ENCODE measurements at regions not wholly inside any gene's neighbourhood (a gene's known extent, or its start where the extent isn't known, plus 50 kb on each side); places are given as distances from the start of the nearest gene placed in this dataset.

DNA sequence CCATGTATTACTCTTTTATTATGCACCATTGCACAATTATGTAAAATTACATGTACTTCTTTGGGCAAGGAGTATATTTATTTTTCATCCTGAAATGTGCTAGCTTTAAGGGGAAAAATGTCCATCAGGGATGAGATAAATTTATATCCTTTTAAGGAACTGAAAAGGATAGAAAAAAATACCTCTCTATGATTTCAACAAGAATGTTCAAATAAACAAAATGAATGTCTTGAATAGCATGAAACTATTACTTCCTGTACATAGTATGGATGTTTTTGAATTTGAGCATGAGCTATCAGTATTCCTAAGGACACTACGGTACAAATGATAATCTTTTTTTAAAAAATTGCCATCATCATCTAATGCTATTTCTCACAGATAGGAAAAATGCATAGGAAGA lies 1611.9 kb upstream of the ZEB2 start:
- DNase-seq (ENCODE audit: low spot score) = no peak

DNA sequence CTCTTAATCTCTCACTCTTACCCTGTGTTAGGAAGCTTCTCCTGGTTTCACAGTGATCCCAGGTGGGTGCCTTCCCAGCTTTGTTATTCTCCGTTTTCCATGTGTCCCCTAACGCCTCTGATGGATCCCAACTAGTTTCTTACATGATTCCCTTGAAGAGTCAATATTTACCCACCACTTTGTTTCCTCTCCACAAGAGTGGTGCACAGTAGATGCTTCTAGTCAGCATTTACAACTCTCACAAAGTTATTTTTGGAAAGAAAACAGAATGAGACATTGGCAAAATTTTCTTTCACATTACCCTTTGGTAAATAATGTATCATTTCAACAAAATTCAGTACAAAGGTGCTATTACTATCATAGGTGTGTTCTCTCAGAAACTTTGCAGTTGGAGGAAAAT lies 1611.1 kb upstream of the ZEB2 start:
- no peak for DNase-seq (ENCODE audit: low spot score)

GRCh38 chr2:146130290-146130689 lies 1610.4 kb upstream of the ZEB2 start:
- DNase-seq (ENCODE audit: low spot score) = no peak

GRCh38 chr2:146129231-146129630 lies 1609.3 kb upstream of the ZEB2 start:
- DNase-seq (ENCODE audit: low spot score) = no peak

- no peak for DNase-seq (ENCODE audit: low spot score)
Observed at GRCh38 chr2:146128216-146128615, 1608.3 kb upstream of the ZEB2 start.

- no peak for DNase-seq (ENCODE audit: low spot score)
Observed at GRCh38 chr2:146125551-146125950, 1605.6 kb upstream of the ZEB2 start.

DNA sequence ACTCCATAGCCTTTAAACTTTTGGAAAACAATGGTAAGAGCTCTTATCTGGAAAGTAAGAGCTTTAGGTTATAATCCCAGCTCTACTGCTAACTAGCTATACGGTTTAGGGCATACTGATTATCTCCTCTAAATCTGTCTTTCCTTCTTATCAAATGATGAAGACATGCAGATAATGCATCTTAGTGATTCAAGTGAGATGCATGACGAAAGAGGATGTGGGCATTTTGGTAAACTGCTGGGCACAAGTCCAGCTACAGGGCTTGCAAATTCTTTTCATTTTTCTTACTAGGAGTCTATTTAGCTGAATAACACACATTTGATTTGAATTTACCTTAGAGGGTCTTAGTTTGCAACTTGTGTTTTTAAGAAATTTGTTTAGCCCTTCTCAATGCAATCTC lies 1604.8 kb upstream of the ZEB2 start:
- no peak for DNase-seq (ENCODE audit: low spot score)

- no peak for DNase-seq (ENCODE audit: low spot score)
Observed at GRCh38 chr2:146123714-146124113, 1603.8 kb upstream of the ZEB2 start.

- DNase-seq (ENCODE audit: low spot score) = no peak
Observed at GRCh38 chr2:146123256-146123655, 1603.3 kb upstream of the ZEB2 start.

- no peak for DNase-seq (ENCODE audit: low spot score)
Observed at GRCh38 chr2:146119586-146119985, 1599.7 kb upstream of the ZEB2 start.

GRCh38 chr2:146108993-146109392 lies 1589.1 kb upstream of the ZEB2 start:
- no peak for DNase-seq (ENCODE audit: low spot score)

GRCh38 chr2:146094185-146094584 lies 1574.3 kb upstream of the ZEB2 start:
- no peak for DNase-seq (ENCODE audit: low spot score)

DNA sequence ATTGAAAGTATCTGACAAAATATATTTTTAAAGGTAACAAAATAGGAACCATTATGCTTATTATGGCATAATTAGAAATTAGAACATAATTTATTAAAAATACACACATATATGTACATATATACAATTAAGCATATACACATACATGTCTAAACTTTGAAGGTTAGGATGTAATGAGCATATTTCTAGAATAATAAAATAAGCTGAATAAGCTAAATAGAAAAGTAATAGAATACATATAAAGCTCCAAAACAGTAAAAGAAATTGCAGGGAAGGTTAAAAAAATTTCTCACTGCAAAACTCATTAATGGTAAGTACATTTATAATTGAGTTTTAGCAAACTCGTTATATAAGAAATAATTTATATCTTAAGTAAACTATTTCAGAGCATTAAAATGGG lies 1561.5 kb upstream of the ZEB2 start:
- no peak for DNase-seq (ENCODE audit: low spot score)

DNA sequence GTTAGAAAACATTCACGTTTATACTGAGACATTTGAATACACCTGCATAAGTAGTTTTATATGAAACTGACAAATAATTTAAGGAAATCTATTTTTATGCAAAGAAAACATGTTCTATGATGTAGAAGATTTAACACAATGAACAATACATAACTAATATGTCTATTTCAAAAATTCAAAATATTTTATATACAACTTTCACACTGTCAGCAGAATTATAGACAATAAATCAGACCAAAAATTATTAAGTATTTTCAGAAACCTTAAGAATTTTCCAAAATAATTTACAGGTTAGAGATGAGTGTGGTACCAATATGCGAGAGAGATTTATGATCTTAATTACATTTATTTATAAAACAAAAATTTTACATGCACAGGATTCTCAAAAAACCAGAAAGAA lies 1561.0 kb upstream of the ZEB2 start:
- DNase-seq (ENCODE audit: low spot score) = no peak

GRCh38 chr2:146079216-146079615 lies 1559.3 kb upstream of the ZEB2 start:
- DNase-seq (ENCODE audit: low spot score) = no peak

DNA sequence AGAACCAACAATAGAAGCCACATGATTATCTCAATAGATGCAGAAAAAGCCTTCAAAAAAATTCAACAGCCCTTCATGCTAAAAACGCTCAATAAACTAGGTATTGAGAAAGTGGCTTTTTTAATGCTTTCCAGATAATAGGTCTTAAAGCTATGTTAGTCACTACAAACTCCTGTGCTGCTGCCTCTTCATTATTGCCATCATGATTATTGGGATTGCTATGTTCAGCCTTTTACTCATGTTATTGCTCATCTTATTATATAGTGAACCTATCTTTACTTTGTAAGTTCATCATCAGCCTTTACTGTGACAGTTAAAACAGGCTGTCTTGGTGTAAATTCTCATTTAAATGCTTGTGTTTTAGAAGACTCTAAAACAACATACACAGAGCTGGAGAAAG lies 1557.2 kb upstream of the ZEB2 start:
- no peak for DNase-seq (ENCODE audit: low spot score)

- DNase-seq (ENCODE audit: low spot score) = no peak
Observed at GRCh38 chr2:146068051-146068450, 1548.1 kb upstream of the ZEB2 start.

- DNase-seq (ENCODE audit: low spot score) = no peak
Observed at GRCh38 chr2:146048141-146048540, 1528.2 kb upstream of the ZEB2 start.

DNA sequence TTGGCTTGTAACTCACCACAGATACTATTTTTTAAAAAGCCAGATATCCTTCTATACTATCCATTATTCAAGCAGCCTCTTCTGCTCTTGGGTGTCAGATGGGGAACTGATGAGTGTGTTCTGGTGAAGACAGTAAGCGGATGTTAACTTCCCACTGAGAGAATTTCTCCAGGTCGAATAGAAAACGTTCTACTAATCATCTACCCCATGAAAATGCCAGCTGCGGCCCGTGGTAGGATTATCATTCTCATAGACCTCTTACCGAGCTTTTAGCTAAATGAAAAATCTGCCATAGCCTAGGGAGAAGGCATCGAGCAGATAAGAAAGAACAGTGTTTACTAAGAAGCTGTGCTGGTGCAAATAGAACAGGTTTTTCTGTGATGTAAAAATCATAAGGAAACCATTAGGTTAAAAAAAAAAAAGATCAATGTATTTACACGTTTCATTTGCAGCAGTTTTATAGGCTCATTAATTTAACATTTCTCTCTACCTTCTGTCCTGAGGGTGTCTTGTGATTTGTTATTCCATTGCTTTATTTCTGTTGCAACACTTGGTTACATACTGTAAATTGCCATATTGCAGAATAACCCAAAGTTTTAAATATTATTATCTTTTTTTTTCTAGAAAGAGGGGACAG lies 1521.5 kb upstream of the ZEB2 start:
- no peak for DNase-seq (ENCODE audit: low spot score)

GRCh38 chr2:146040051-146040450 lies 1520.1 kb upstream of the ZEB2 start:
- no peak for DNase-seq (ENCODE audit: low spot score)

- DNase-seq (ENCODE audit: low spot score) = no peak
Observed at GRCh38 chr2:146038014-146038413, 1518.1 kb upstream of the ZEB2 start.

DNA sequence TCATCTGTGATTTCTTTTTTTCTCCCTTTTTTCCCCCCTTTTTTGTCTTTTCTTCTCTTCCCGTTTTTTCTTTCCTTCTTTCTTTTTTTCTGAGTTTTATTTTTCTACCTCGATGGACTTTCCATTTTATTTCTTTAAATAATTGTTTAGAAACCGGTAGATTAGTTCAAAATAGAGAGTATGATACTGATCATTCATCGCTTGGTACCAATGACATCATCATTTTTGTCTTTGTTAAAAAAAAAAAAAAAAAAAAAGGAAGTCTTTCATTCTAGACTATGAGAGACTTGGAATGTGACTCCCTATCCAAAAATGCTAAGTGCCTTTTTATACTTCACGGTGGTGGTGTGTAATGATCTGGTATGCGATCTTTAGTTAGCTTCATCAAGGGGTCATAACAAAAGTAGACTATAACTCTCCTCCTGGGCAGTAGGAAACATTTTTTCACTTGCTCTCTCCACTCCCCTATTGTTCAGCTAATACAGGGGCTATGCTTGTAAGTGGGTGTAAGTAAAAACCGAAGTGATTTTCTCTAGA lies 1517.5 kb upstream of the ZEB2 start:
- DNase-seq (ENCODE audit: low spot score) = no peak

GRCh38 chr2:146031158-146031557 lies 1511.2 kb upstream of the ZEB2 start:
- DNase-seq (ENCODE audit: low spot score) = no peak

DNA sequence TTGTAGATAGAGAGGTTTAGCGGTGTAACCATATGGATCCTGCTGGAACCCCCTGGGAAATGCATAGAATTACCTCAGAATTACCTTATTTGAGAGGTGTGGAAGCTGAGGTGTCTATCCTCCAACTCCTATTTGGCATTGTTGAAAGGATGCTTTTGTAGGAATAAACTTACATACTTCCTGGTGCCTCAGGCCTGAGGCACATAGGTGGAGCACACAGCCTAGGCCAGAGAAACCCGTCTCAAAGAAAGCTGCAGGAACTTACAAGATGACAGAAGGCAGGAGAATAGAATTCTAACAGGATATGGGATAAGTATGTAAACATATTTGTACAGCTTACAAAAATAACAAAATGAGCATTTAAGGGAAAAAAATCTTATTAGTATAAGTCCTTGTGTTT lies 1507.2 kb upstream of the ZEB2 start:
- no peak for DNase-seq (ENCODE audit: low spot score)

GRCh38 chr2:146025519-146025918 lies 1505.6 kb upstream of the ZEB2 start:
- DNase-seq (ENCODE audit: low spot score) = no peak

Data from GM03348 (cell line).